Natural killer cell treated with Interleukin-12 subunit alpha and Interleukin-12 subunit beta and Interleukin-15 and Interleukin-18, amount 100 ng/mL, for 72 hours (primary cell): ENCODE measurements at regions not wholly inside any gene's neighbourhood (a gene's known extent, or its start where the extent isn't known, plus 50 kb on each side); places are given as distances from the start of the nearest gene placed in this dataset.

Experiments
- ATAC-seq, 2 donors: fragments of 150-1000 bp; cut with Tn5 transposase in 1 of 2; sonication (Bioruptor Pico), chemical (Tn5 transposase) in 1 of 2; 2 replicates each; pipeline ENCODE4 v1.10.0; 2021
- DNase-seq: peaks from one replicate; pipeline ENCODE4 v3.0.0; 2022; ENCODE audit warnings: low spot score
- H3K27ac Mint-ChIP-seq, 2 donors: 1 replicate in 1 of 2; 2 replicates in 1 of 2; pipeline ENCODE4 v1.8.0; 2022; ENCODE audit warnings: mixed read lengths in 2 of 2, mild to moderate bottlenecking in 1 of 2, moderate library complexity in 1 of 2
- H3K27me3 Mint-ChIP-seq, 2 donors: 1 replicate in 1 of 2; 2 replicates in 1 of 2; pipeline ENCODE4 v1.8.0; 2022; ENCODE audit warnings: mixed read lengths in 2 of 2
- H3K36me3 Mint-ChIP-seq: one replicate; pipeline ENCODE4 v1.8.0; 2022; ENCODE audit warnings: mixed read lengths
- H3K4me1 Mint-ChIP-seq, 2 donors: 1 replicate in 1 of 2; 2 replicates in 1 of 2; pipeline ENCODE4 v1.8.0; 2022; ENCODE audit warnings: low read depth in 2 of 2, mixed read lengths in 2 of 2, mild to moderate bottlenecking in 1 of 2
- H3K4me3 Mint-ChIP-seq: one replicate; pipeline ENCODE4 v1.8.0; 2022; ENCODE audit warnings: mixed read lengths
- H3K9me3 Mint-ChIP-seq: 2 replicates; pipeline ENCODE4 v1.8.0; 2022; ENCODE audit warnings: mixed read lengths

DNA sequence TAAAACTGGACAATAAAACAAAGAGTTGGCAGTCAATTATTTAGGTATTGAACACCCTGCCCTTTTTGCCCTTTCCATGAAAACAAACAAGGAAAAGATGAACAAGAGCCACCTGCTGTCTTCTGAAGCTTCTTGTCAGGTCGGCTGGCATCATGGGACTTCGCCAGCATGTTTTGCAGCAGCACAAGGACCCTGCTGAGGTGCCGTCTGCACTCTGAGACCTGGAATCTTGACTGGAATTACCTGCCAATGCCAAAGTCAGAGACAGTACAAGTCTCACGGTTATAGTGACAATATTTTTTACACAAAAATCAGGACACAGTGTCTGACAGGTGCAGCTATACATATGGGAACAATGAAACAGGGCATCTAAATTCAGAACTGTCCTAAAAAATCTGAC lies 284.5 kb downstream of the GASK1B start:
- Mint-ChIP-seq H3K27me3 (no peaks in the 10 kb centered on the region), H3K36me3 (no peaks in the 10 kb centered on the region), H3K27ac (no peak overlapping the region), H3K4me1 (no peaks in the 10 kb centered on the region), H3K9me3 (peaks cover 8% of the 10 kb centered on the region), H3K4me3 (no peak overlapping the region)
- ATAC-seq (no peak), DNase-seq (no peak)

DNA sequence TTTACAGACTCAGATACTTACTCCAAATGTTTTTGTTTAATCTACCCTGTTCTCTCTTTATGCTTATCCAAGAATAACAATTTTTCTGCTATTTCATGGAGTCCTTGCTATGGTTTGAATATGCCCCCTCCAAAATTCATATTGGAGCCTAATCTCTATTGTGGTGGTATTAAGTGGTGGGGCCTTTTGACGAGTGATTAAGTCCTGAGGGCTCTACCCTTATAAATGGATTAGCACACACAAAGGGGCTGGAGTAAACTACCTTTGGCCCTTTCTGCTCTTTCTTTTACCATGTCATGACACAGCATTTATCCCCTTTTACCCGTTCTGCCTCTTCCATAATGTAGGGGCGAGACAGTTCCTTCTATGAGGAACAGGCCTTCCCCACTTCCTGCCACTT lies 285.5 kb downstream of the GASK1B start:
- Mint-ChIP-seq H3K9me3 (peaks cover 8% of the 10 kb centered on the region), H3K36me3 (no peaks in the 10 kb centered on the region), H3K27ac (no peak overlapping the region), H3K27me3 (no peaks in the 10 kb centered on the region), H3K4me1 (no peaks in the 10 kb centered on the region), H3K4me3 (no peak overlapping the region)
- DNase-seq (no peak), ATAC-seq (no peak)

DNA sequence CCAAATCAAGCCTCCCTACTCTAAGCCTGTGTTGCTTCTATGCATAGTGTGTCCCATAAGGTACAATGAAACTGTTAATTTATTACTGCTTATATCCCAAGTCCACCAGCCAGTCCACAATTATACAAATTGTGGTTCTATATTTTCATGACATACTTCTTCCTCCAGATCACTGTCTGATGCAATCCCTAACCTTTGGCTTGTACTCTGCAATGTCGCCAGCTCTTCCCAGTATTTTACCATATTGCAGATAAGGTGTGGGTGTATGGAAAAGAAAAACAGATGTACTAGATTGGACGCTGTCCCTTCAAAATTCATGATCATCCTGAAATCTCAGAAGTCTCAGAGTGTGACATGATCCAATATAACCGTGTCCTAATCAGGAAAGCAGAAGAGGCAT lies 286.2 kb downstream of the GASK1B start:
- H3K27me3 Mint-ChIP-seq = no peaks in the 10 kb centered on the region
- no peak overlapping the region for H3K27ac Mint-ChIP-seq
- H3K36me3 Mint-ChIP-seq = no peaks in the 10 kb centered on the region
- ATAC-seq (no peak), DNase-seq (no peak)
- H3K9me3 Mint-ChIP-seq = peaks cover 8% of the 10 kb centered on the region
- H3K4me1 Mint-ChIP-seq = no peaks in the 10 kb centered on the region
- no peak overlapping the region for H3K4me3 Mint-ChIP-seq

DNA sequence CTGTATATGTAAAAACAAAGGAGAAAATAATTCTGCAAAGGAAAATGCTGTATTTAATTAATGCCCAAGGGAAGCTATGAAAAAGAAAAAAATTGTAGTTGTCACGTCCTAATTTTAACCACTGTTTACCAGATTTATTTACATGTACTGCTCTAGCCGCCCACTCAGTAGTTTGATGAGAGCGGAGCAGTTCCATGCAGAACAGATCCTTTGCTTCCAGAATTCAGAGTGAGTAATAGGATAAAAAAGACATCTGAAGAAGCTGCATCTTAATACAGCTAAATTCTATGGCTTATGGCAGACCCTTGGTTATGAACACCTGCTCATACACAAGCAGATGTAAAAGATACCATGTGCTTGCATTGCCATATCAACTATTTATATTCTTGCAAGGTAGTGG lies 287.0 kb downstream of the GASK1B start:
- Mint-ChIP-seq H3K4me3 (no peak overlapping the region), H3K27ac (no peak overlapping the region), H3K36me3 (no peaks in the 10 kb centered on the region), H3K27me3 (no peaks in the 10 kb centered on the region), H3K9me3 (peaks cover 8% of the 10 kb centered on the region), H3K4me1 (no peaks in the 10 kb centered on the region)
- no peak for DNase-seq
- no peak for ATAC-seq

DNA sequence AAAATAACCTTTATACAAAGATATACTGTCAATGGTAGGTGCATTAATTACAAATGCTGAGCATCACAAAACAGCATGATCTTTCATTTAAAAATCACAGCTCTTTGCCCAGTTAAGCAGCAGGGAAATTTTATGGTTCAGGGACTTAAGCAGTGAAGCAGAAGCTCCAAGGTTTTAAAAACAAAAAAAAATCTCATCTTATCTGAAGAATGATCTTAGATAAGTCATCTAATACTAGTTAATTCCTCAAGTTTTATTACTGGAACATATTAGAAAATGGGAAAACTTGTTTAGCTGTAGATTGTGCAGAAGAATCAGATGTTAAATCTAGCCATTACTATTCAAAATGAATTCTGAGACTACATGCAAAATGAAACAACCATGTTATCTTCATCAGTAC lies 289.9 kb downstream of the GASK1B start:
- no peak overlapping the region for H3K4me3 Mint-ChIP-seq
- peaks cover 10% of the 10 kb centered on the region for H3K9me3 Mint-ChIP-seq
- no peak for ATAC-seq
- H3K27me3 Mint-ChIP-seq = no peaks in the 10 kb centered on the region
- H3K27ac Mint-ChIP-seq = no peak overlapping the region
- DNase-seq = no peak
- H3K36me3 Mint-ChIP-seq = no peaks in the 10 kb centered on the region
- no peaks in the 10 kb centered on the region for H3K4me1 Mint-ChIP-seq

DNA sequence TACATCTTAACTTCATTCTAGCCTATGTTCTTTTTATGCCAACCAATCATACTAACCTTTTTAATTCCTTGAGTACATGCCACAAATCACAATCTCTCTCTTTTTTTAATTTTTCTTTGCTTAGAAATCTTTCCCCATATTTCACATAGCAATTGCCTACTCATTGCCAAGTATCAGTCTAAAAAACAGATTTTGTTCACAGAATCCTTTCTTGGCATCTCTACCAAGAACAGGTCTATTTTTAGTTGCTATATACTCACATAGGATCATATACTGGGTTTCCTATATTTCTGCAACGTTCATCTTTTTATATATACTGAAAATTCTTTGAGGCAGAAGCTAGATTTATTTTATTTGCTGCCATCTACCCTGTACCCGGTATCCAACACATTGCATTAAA lies 292.1 kb downstream of the GASK1B start:
- no peaks in the 10 kb centered on the region for H3K36me3 Mint-ChIP-seq
- no peaks in the 10 kb centered on the region for H3K4me1 Mint-ChIP-seq
- no peak overlapping the region for H3K4me3 Mint-ChIP-seq
- no peak for DNase-seq
- peaks cover 6% of the 10 kb centered on the region for H3K9me3 Mint-ChIP-seq
- ATAC-seq = no peak
- H3K27me3 Mint-ChIP-seq = no peaks in the 10 kb centered on the region
- H3K27ac Mint-ChIP-seq = no peak overlapping the region

DNA sequence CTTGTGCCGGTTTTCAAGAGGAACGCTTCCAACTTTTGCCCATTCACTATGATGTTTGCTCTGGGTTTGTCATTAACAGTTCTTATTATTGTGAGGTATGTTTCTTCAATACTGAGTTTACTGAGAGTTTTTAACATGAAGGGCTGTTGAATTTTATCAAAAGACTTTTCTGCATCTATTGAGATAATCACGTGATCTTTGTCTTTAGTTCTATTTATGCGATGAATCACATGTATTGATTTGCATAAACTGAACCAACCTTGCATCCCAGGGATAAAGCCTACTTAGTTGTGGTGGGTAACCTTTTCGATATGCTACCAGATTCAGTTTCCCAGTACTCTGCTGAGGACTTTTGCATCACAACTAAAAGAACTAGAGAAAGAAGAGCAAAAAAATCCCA lies 318.0 kb downstream of the GASK1B start:
- ATAC-seq = no peak
- Mint-ChIP-seq H3K27me3 (no peaks in the 10 kb centered on the region), H3K4me3 (no peak overlapping the region), H3K9me3 (peaks cover 12% of the 10 kb centered on the region), H3K4me1 (no peaks in the 10 kb centered on the region), H3K36me3 (peaks cover 8% of the 10 kb centered on the region), H3K27ac (no peak overlapping the region)
- no peak for DNase-seq

DNA sequence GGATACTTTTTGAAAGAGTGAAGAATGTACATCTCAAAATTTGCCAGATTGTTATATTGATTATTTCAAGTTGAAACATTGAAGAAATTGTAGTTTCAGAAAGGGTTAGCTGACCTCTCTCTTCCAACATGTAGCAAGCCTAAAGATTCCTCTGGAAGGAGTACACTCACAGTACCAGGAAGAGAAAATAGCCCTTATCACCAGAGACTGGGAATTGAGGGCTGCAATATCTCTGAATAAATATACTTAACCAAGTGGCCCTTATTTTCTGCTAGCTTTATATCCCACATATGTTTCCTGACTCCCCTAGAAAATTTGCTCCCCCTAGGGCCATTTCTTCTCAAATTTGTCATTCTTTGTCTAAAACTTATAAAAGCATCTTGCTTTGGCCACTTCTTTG lies 332.2 kb downstream of the GASK1B start:
- DNase-seq (no peak), ATAC-seq (no peak)
- no peak overlapping the region for H3K4me3 Mint-ChIP-seq
- H3K27ac Mint-ChIP-seq = no peak overlapping the region
- H3K36me3 Mint-ChIP-seq = no peaks in the 10 kb centered on the region
- no peaks in the 10 kb centered on the region for H3K4me1 Mint-ChIP-seq
- H3K27me3 Mint-ChIP-seq = no peaks in the 10 kb centered on the region
- peaks cover 8% of the 10 kb centered on the region for H3K9me3 Mint-ChIP-seq

DNA sequence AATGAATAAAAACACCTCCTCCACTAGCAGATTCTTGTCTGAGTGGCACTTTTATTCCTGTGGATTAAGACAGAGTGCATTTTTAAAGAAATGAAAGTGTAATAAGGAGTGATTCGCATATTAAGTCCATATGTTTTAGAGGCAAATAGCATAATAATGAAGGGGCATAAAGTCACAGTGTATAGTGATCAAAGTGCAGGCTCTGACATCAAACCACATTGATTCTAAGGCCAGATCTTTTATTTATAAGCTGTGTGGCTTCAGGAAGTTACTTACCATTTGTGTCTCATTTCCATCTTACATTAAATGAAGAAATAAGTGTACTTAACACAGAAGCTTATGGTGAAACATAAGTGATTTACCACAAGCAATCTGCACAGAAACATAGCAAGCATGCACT lies 332.8 kb downstream of the GASK1B start:
- Mint-ChIP-seq H3K36me3 (no peaks in the 10 kb centered on the region), H3K4me1 (no peaks in the 10 kb centered on the region), H3K9me3 (peaks cover 3% of the 10 kb centered on the region), H3K27me3 (no peaks in the 10 kb centered on the region), H3K4me3 (no peak overlapping the region), H3K27ac (no peak overlapping the region)
- ATAC-seq (no peak), DNase-seq (no peak)

DNA sequence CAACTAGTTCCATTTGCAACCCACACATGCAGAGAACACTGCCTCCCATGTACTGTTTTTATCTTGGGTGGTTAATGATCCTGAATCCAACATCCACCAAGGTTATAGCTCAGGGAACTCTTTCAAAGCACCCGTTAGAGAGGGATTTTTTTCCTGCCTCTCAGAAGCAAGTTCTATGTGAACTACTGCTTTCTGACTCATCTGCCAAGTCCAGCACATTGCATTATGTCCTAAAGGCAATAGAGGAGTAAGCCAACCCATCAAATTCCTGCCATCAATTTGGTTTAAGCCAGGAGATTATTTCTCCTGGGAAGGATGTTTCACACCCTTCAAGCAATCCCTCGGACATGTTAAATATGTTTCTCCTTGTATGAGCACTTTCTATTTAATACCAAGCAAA lies 334.5 kb downstream of the GASK1B start:
- Mint-ChIP-seq H3K9me3 (peaks cover 3% of the 10 kb centered on the region), H3K4me1 (no peaks in the 10 kb centered on the region), H3K27ac (no peak overlapping the region), H3K36me3 (no peaks in the 10 kb centered on the region), H3K4me3 (no peak overlapping the region), H3K27me3 (no peaks in the 10 kb centered on the region)
- ATAC-seq = no peak
- DNase-seq = no peak

DNA sequence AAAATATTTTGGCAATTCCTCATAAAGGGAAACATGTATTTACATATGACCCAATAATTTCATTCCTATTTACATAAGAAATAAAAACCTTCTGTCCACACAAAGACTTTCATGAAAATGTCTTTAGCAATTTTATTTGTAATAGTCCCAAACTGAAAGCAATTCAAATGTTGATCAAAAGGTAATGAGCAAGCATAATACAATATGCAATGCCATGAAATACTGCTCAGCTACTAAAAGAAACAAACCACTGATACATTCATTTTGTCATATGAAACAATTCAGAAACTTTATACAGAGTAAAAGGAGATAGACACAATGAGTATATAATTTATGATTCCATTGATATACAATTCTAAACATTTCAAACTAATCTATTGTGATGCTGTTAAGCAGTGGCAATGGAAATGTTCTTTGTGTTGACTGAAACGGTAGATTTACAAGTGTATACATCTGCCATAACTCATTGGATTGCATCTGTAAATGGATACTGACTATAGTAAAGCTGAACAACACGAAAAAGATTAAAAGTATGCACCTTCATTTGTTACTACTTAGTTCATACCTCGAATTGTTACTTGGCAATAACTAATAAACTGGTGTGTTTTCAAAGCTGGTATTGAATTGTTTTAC lies 335.6 kb downstream of the GASK1B start:
- DNase-seq = no peak
- Mint-ChIP-seq H3K4me3 (no peak overlapping the region), H3K36me3 (no peaks in the 10 kb centered on the region), H3K4me1 (no peaks in the 10 kb centered on the region), H3K27ac (no peak overlapping the region), H3K27me3 (no peaks in the 10 kb centered on the region), H3K9me3 (peaks cover 3% of the 10 kb centered on the region)
- ATAC-seq = no peak

DNA sequence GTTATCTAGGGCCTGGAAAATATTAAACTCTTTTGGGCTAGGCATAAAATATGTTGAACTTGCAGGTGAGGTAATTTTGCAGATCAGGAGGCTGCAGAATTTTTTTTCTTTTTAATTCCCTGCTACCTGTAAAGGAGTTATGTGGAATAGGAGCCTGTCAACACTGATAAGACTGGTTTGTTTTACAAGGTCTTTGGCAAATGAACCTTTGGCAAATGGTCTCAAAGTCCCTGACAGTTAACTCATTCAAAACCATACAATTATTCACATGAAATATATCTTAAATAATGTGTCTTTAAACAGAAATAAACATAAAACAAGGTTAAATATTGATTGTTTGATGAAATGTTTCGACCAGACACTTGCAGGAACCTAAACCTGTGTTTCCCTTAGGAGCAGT lies 340.2 kb downstream of the GASK1B start:
- no peaks in the 10 kb centered on the region for H3K4me1 Mint-ChIP-seq
- peaks cover 18% of the 10 kb centered on the region for H3K9me3 Mint-ChIP-seq
- ATAC-seq = no peak
- no peak overlapping the region for H3K27ac Mint-ChIP-seq
- H3K27me3 Mint-ChIP-seq = no peaks in the 10 kb centered on the region
- DNase-seq = no peak
- H3K36me3 Mint-ChIP-seq = peaks cover 5% of the 10 kb centered on the region
- H3K4me3 Mint-ChIP-seq = no peak overlapping the region

DNA sequence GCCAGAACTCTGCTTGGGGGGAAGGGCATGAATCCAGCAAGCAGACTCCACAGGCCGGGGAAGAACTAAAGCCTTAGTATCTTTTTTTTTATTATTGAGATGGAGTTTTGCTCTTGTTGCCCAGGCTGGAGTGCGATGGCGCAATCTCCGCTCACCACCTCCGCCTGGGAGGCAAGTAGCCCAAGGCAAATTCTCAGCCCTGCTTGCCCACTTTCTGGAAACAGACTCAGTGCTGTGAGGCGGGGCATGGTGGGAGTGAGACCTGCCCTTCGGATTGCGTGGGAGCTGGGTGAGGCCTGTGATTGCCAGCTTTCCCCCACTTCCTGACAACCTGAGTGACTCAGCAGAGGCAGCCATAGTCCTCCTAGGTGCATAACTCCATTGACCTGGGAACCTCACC lies 348.8 kb downstream of the GASK1B start:
- H3K36me3 Mint-ChIP-seq = peaks cover 9% of the 10 kb centered on the region
- no peak for DNase-seq
- peaks cover 26% of the 10 kb centered on the region for H3K9me3 Mint-ChIP-seq
- no peak overlapping the region for H3K27ac Mint-ChIP-seq
- H3K27me3 Mint-ChIP-seq = no peaks in the 10 kb centered on the region
- H3K4me1 Mint-ChIP-seq = no peaks in the 10 kb centered on the region
- H3K4me3 Mint-ChIP-seq = no peak overlapping the region
- no peak for ATAC-seq

DNA sequence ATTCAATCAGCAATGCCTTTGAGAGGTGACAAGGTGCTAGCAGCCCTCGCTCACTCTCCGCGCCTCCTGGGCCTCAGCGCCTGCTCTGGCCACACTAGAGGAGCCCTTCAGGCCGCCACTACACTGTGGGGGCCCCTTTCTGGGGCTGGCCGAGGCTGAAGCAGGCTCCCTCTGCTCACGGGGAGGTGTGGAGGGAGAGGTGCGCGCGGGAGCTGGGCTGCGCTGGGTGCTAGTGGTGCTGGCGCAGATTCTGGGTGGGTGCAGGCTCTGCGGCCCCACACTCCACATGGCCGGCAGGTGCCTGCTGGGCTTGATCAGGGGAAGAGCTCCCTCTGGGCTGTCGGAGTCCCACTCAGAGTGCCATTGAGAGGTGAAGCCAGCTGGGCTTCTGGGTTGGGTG lies 351.0 kb downstream of the GASK1B start:
- Mint-ChIP-seq H3K9me3 (peaks cover 11% of the 10 kb centered on the region), H3K27me3 (no peaks in the 10 kb centered on the region), H3K36me3 (no peaks in the 10 kb centered on the region), H3K4me3 (no peak overlapping the region), H3K4me1 (no peaks in the 10 kb centered on the region), H3K27ac (no peak overlapping the region)
- ATAC-seq = no peak
- no peak for DNase-seq

DNA sequence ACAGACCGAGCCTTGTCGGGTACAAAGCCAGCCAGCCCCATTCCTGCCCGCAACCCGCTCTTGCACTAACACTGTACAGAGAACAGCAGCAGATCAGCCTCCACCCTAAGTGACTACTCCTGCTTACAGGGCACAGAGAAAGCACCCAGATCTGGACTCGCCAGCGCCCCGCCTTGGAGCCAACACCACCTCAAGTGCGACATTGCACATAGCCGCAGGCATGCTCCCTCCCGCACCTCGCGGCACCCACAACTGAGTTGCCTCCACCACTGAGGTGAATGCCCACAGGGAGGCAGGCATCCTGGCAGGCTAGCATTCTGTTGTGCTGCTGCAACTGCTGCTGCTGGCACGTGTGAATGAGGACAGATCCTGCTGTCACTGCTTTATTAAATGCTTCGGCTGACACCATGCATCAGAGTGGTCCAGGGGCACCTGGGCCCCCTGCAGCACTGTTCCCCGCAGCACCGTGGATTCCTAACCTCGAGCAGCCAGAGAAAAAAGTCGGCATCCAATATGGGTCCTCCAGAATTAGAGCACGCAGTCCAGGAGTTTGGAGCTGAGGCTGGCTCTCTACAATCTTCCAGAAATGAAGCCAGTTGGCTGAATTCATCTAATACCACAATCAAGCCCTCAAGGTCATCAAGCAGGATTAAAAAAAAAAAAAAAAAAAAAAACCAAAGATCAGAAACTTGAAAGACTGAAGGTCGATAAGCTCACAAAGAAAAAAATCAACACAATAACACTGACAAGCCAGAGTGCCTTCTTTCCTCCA lies 352.9 kb downstream of the GASK1B start:
- ATAC-seq (no peak), DNase-seq (no peak)
- H3K4me3 Mint-ChIP-seq = no peak overlapping the region
- peaks cover 5% of the 10 kb centered on the region for H3K9me3 Mint-ChIP-seq
- no peak overlapping the region for H3K27ac Mint-ChIP-seq
- no peaks in the 10 kb centered on the region for H3K27me3 Mint-ChIP-seq
- no peaks in the 10 kb centered on the region for H3K4me1 Mint-ChIP-seq
- H3K36me3 Mint-ChIP-seq = no peaks in the 10 kb centered on the region
